PC-3 (cell line): ENCODE measurements at regions not wholly inside any gene's neighbourhood (a gene's known extent, or its start where the extent isn't known, plus 50 kb on each side); places are given as distances from the start of the nearest gene placed in this dataset.

Experiments
- ATAC-seq: fragments of 200-7000 bp; cut with Tn5 transposase; 2 replicates; pipeline ENCODE4 v1.9.1; 2020; ENCODE audit warnings: mild to moderate bottlenecking, moderate library complexity
- BruUV-seq: library from RNA; stranded (reverse); fragments of 400-500 nt; replicated peaks from 2 replicates; lab custom pipeline; 2021; lab: Mats Ljungman, UMichigan
- CTCF ChIA-PET: fragments of 300-600 bp; sonication (Branson Sonifier 250); formaldehyde crosslinking; loops from one replicate; lab custom pipeline; 2022; ENCODE audit warnings: antibody characterized with exemption; lab: Charles Lee
- POLR2A ChIA-PET: fragments of 300-600 bp; sonication (Branson Sonifier 250); formaldehyde crosslinking; loops from one replicate; lab custom pipeline; 2022; ENCODE audit warnings: antibody characterized with exemption; ENCODE audit not compliant: unreplicated experiment; lab: Charles Lee
- DNase-seq: peaks from one replicate; pipeline ENCODE4 v3.0.0-alpha.2; 2015
- H2AFZ ChIP-seq: fragments of 300-600 bp; sonication (generic); 2 replicates; pipeline ENCODE4 v1.6.0; 2016; ENCODE audit warnings: antibody characterized with exemption, low read length
- H3F3A ChIP-seq: fragments of 300-600 bp; sonication (generic); one replicate; pipeline ENCODE4 v1.6.0; 2017; ENCODE audit warnings: antibody characterized with exemption, low read length, control low read depth, mild to moderate bottlenecking; ENCODE audit not compliant: unreplicated experiment
- H3K27ac ChIP-seq: fragments of 300-600 bp; sonication (generic); 2 replicates; pipeline ENCODE4 v1.5.1; 2016; ENCODE audit warnings: mild to moderate bottlenecking, low read length
- H3K27me3 ChIP-seq: fragments of 300-600 bp; sonication (generic); 2 replicates; pipeline ENCODE4 v1.6.1; 2016; ENCODE audit warnings: low read length, mixed read lengths
- H3K36me3 ChIP-seq: fragments of 300-600 bp; sonication (generic); 2 replicates; pipeline ENCODE4 v1.6.1; 2016; ENCODE audit warnings: low read depth, mixed run types, low read length, mixed read lengths
- H3K4me1 ChIP-seq: fragments of 300-600 bp; sonication (generic); 2 replicates; pipeline ENCODE4 v1.5.1; 2016; ENCODE audit warnings: low read length; ENCODE audit not compliant: insufficient read depth
- H3K4me2 ChIP-seq: fragments of 300-600 bp; sonication (generic); 2 replicates; pipeline ENCODE4 v1.6.0; 2016; ENCODE audit warnings: low read length
- H3K4me3 ChIP-seq: fragments of 300-600 bp; sonication (generic); 2 replicates; pipeline ENCODE4 v1.5.1; 2016; ENCODE audit warnings: mild to moderate bottlenecking, low read length, mixed read lengths
- H3K79me2 ChIP-seq: fragments of 300-600 bp; sonication (generic); 2 replicates; pipeline ENCODE4 v1.6.1; 2017; ENCODE audit warnings: low read length, mixed read lengths
- H3K9ac ChIP-seq: fragments of 300-600 bp; sonication (generic); 2 replicates; pipeline ENCODE4 v1.6.0; 2016; ENCODE audit warnings: mild to moderate bottlenecking, low read length
- H3K9me2 ChIP-seq: fragments of 300-600 bp; sonication (generic); replicated peaks from 2 replicates; pipeline ENCODE4 v1.6.1; 2016; ENCODE audit warnings: mixed run types, low read length, mixed read lengths
- H3K9me3 ChIP-seq: fragments of 300-600 bp; sonication (generic); 2 replicates; pipeline ENCODE4 v1.6.1; 2016; ENCODE audit warnings: low read length, mixed read lengths
- H4K20me1 ChIP-seq: fragments of 300-600 bp; sonication (generic); 2 replicates; pipeline ENCODE4 v1.6.1; 2016; ENCODE audit warnings: low read length, mixed read lengths
- CTCF ChIP-seq: fragments of 300-600 bp; sonication (generic); conservative IDR thresholded peaks from 2 replicates; pipeline ENCODE4 v1.5.1; 2017; ENCODE audit warnings: antibody characterized with exemption, low read depth, mild to moderate bottlenecking, low read length
- EZH2 ChIP-seq: fragments of 300-600 bp; sonication (generic); IDR thresholded peaks from one replicate; pipeline ENCODE4 v1.6.1; 2017; ENCODE audit warnings: antibody characterized with exemption, mild to moderate bottlenecking, low read length; ENCODE audit not compliant: unreplicated experiment
- EZH2phosphoT487 ChIP-seq: fragments of 300-600 bp; sonication (generic); IDR thresholded peaks from 2 replicates; pipeline ENCODE4 v1.6.1; 2018; ENCODE audit warnings: mild to moderate bottlenecking, antibody characterized with exemption, low read length, borderline replicate concordance
- intact Hi-C: fragments of 100-400 bp; cut with micrococcal nuclease; formaldehyde crosslinking; loops from 2 replicates; pipeline ENCODE4 v1.9.0; 2023

- peaks cover 12% of the 10 kb centered on the region; the same call in 1 of the 2 replicates for H3K36me3 ChIP-seq
- H3K27me3 ChIP-seq = no peaks in the 10 kb centered on the region
- no peaks in the 10 kb centered on the region for H3K79me2 ChIP-seq
- H4K20me1 ChIP-seq = no peaks in the 10 kb centered on the region
- ATAC-seq (no peak), DNase-seq (no peak)
- no TSS peak for BruUV-seq
- no peak overlapping the region for H3K4me3 ChIP-seq
- no peaks in the 10 kb centered on the region for H3F3A ChIP-seq
- H3K9me3 ChIP-seq = 0 out of 2 replicates have a peak, but pooled peaks cover 14% of the 10 kb centered on the region
- H3K4me2 ChIP-seq = no peak overlapping the region
- CTCF ChIA-PET = no interaction called here
- POLR2A ChIA-PET = no interaction called here
- H3K9ac ChIP-seq = no peak overlapping the region
- no peak for TF ChIP-seq CTCF
- no peak for TF ChIP-seq EZH2phosphoT487
- TF ChIP-seq EZH2 = no peak
- intact Hi-C loops = no loop called here
- no peak overlapping the region for H2AFZ ChIP-seq
- no peak overlapping the region for H3K27ac ChIP-seq
- H3K9me2 ChIP-seq = no peaks in the 10 kb centered on the region
- H3K4me1 ChIP-seq = peaks cover 23% of the 10 kb centered on the region
These were observed 172.9 kb upstream of the NAMPT start for GRCh38 chr7:106457678-106458077.

GRCh38 chr7:106456329-106456728 is 171.5 kb upstream of the NAMPT start:
- ATAC-seq (no peak), DNase-seq (no peak)
- Histone ChIP-seq H4K20me1 (no peaks in the 10 kb centered on the region), H3K9me2 (no peaks in the 10 kb centered on the region), H3K27me3 (no peaks in the 10 kb centered on the region), H3K4me3 (no peak overlapping the region), H3F3A (no peaks in the 10 kb centered on the region), H3K4me2 (no peak overlapping the region), H3K27ac (no peak overlapping the region), H3K4me1 (peaks cover 11% of the 10 kb centered on the region), H3K36me3 (peaks cover 25% of the 10 kb centered on the region), H3K79me2 (no peaks in the 10 kb centered on the region), H2AFZ (no peak overlapping the region), H3K9me3 (peaks cover 27% of the 10 kb centered on the region; the same call in 1 of the 2 replicates), H3K9ac (no peak overlapping the region)
- ChIA-PET CTCF (no interaction called here), POLR2A (no interaction called here)
- TF ChIP-seq CTCF = no peak
- no peak for TF ChIP-seq EZH2
- TF ChIP-seq EZH2phosphoT487 = no peak
- BruUV-seq = no TSS peak
- intact Hi-C loops = no loop called here

- BruUV-seq = no TSS peak
- H3K27ac ChIP-seq = no peak overlapping the region
- H3K4me3 ChIP-seq = no peak overlapping the region
- H3K27me3 ChIP-seq = no peaks in the 10 kb centered on the region
- CTCF ChIA-PET = no interaction called here
- H3K9me2 ChIP-seq = no peaks in the 10 kb centered on the region
- H3F3A ChIP-seq = no peaks in the 10 kb centered on the region
- no peak for ATAC-seq
- no peaks in the 10 kb centered on the region for H3K79me2 ChIP-seq
- no peak overlapping the region for H3K4me2 ChIP-seq
- intact Hi-C loops = no loop called here
- POLR2A ChIA-PET = no interaction called here
- H3K9me3 ChIP-seq = peaks cover 29% of the 10 kb centered on the region; the same call in 1 of the 2 replicates
- H2AFZ ChIP-seq = no peak overlapping the region
- H3K36me3 ChIP-seq = peaks cover 39% of the 10 kb centered on the region
- no peaks in the 10 kb centered on the region for H4K20me1 ChIP-seq
- no peaks in the 10 kb centered on the region for H3K4me1 ChIP-seq
- TF ChIP-seq EZH2 (no peak), CTCF (no peak), EZH2phosphoT487 (no peak)
- no peak for DNase-seq
- no peak overlapping the region for H3K9ac ChIP-seq
These were observed 167.5 kb upstream of the NAMPT start for GRCh38 chr7:106452031-106452851.
